ENCODE measurements at regions not wholly inside any gene's neighbourhood (a gene's known extent, or its start where the extent isn't known, plus 50 kb on each side); places are given as distances from the start of the nearest gene placed in this dataset.
A peak's percentile ranks its signal among the peaks of the same experiment; 100 is the strongest.

DNA sequence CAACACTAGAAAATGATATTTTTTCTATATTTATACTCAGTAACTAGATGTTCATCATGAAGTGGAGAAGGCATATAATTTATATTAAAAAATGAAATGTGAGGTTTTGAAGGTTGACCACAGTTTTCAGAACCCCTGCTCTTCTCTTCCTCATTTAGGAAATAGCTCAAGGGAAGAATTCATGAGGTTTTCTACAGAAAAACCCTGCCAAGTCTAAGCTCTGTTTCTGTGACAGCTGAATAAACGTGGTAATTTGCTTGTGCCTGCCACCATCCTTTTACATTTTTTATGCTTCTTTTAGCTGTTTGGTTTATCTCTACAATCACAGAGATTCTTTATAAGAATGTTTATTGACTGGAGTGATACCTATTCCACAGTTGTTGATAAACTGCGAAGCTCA lies 630.3 kb upstream of the POT1 start:
- peak in 1 of 3 experiments; percentile 46 for DNase-seq

DNA sequence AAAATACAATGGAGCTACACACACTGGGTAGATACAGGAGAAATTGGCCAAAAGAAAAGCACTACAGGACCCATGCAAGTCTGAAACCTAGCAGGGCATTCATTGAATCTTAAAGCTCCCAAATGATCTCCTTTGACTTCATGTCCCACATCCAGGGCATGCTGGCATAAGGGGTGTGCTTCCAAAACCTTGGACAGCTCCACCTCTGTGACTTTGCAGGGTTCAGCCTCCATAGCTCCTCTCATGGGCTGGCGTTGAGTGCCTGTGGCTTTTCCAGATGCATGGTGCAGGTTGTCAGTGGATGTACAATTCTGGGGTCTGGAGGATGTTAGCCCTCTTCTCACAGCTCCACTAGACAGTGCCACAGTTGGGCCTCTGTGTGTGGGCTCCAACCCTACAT lies 626.3 kb upstream of the POT1 start:
- DNase-seq = no peak

DNA sequence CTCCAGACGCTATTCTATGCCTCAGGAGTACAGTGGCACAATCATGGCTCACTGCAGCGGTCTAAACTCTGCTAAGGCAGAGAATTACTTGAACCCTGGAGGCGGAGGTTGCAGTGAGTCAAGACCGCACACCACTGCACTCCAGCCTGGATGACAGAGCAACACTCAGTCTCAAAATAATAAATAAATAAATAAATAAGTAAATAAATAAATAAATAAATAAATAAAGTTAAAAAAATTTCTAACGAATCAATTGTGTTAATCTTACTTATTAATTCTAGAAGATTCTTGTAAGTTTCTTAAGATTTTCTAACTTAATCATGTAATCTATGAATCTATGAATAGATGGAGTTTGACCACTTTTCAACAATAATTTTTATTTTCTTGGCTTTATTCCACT lies 621.4 kb upstream of the POT1 start:
- DNase-seq = no peak

DNA sequence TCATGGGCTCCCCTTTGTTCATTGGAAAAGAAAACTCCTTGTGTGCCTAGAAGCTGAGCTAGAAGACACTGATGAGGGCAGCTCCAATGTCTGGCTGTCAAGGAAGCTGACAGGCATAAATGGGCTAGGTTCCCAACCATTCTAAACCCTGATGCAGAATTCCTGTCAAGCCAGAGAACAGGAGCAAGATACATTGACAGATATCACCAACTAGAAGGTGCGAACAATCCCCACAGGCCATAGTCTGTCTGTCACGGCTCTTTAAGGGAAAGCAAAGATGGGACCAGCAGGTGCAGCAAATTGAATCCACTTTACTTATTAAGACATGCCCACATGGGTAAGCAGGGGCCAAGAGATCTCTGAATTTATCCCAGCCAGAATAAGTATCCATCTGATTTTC lies 617.9 kb upstream of the POT1 start:
- DNase-seq = no peak

DNA sequence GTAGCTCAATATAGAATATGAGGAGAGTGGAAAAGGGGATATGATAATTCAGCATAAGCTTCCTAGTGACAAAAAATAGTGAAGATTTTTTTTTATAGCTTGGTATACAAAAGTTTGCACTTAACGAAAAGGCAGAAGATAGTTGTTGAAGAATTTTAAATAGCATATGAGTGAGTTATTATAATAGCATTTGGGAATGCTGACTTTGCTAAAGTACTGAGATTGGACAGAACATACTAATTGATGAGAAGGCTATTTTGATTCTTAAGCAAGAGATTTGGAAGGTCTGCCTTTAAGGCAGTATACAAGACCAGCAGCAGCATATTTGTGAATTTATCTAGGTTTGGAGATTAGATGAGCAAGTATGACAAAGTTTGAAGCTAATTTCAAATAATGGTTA lies 600.9 kb upstream of the POT1 start:
- DNase-seq = no peak

DNA sequence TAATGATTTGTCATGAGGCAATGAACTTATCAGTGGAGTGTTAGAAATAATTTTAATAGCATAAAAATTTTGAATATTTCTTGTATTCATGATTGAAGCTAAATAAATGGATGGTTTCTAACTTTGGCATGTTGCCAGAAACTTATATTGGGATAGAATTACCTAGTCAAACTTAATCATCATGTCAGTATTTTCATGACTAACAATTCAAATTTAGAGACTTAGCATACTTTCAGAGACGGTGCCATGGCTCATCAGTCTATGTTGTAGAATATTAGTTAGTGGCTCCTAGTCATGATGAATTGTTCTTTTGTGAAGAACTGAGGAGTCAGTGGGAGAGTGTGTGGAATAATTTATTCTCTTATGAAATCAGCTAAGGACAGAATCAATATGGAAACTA lies 599.6 kb upstream of the POT1 start:
- DNase-seq = peak in 1 of 3 experiments; percentile 28

DNA sequence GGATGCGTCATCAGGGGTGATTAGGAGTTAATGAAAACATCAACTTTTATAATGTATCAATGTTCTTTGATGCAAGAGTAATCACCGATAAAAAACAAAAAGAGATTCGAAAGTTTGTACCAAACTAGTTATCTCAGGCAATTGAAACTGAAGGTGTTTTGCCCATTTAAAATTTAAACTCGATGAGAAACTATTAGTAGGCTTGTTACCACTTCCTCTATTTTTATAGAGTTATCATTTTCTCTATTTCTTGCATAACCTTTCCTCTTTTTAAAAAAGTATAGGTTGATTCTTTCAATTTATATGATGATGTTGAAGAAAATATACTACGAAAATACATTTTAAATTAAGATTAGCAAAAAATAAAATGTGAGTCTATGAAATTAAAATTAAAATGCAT lies 597.3 kb upstream of the POT1 start:
- no peak for DNase-seq

DNA sequence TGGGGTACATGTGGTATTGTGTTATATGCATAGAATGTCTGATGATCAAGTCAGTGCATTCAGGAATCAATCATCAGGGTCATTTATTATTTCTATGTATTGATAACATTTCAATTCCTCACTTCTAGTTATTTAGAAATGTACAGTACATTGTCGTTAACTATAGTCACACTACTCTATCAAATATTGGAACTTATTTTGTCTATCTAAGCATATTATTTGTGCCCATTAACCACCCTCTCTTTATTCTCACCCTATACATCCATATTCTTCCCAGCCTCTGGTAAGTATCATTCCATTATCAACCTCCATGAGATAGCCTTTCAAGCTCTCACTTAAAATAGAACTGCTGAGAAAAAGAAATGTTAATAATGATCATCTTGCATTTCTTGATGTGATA lies 596.5 kb upstream of the POT1 start:
- no peak for DNase-seq

DNA sequence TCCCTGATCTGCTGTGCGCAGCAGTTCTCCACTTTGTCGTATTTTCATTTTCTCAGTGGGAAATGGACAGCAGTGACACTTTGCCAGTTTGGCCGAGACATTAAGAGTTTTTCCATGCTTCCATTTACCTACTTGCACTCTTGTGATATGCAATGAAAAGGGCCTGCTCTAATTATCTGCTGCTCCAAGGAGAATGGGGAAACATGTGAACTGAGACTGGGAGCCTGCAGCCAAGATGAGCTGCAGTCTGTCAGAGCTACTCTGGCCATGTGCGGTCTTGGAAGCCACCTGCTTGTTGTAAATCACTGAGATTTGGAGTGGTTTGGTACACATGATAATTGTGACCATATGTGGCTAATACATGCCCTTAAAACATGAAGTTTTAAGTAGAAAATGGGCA lies 586.6 kb upstream of the POT1 start:
- peak; percentile 80 to 98 (median 94) for DNase-seq

DNA sequence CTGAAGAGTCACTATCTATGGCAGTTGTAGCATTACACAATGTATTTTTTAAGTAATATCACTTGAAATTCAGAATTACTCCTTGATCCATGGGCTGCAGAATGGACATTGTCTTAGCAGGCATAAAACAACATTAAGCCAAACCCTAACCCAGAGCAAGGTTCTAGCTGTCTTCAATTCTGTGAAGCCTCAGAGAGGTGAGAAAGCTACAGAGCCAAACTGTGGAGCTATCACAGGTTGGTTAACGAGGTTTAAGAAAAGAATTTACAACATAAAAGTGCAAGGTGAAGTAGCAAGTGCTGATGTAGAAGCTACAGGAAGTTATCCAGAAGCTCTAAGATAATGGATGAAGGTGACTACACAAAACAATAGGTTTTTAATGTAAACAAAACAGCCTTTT lies 582.7 kb upstream of the POT1 start:
- DNase-seq = no peak

DNA sequence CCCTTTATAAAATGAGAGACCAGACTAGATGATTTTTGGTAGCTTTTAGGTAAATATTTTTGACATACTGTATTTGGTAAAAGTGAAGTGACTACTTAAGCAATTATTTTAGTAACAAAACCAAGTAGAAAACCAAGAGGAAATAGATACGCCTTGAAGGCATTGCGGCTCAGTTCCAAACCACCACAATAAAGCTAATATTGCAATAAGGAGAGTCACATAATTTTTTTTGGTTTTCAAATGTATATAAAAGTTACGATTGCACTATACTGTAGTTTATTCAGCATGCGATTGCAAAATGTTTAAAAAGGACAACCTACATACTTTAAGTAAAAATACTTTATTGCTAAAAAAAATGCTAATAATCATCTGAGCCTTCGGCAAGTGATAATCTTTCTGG lies 581.7 kb upstream of the POT1 start:
- DNase-seq = no peak

DNA sequence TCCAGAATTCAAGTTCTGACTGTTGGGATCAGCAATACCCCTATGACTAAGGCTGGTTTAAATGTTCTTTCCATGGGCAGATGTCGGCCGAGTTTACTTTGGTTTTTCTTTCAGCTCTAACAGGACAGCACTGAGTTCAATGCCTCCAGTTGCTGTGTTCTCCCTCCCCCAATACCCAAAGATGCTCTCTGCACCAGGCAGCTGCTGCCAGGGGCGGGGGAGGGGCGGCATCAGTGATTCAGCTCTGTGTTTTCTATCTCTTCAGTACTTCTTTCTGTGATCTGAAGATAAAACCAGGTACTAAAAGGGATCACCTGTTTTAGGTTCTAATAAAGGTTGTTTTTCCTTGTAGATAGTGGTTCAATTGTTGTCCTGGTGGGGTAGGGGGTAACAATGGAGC lies 576.7 kb upstream of the POT1 start:
- DNase-seq = no peak

DNA sequence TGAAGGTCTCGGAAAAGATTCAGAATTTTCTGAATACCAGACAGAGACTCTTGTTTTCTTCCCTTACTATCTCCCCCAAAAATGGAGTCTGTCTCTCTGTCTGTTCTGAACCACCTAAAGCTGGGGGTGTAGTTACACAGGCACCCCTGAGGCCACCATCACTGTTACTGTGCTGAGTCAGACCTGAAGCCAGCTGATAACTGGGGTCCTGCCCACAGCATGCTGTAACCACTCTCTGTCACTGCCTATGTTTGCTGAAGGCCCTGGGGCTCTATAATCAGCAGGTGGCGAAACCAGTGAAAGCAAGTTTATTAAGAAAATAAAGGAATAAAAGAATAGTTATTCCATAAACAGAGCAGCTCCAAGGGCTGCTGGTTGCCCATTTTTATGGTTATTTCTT lies 575.2 kb upstream of the POT1 start:
- DNase-seq = peak in 1 of 3 experiments; percentile 14

DNA sequence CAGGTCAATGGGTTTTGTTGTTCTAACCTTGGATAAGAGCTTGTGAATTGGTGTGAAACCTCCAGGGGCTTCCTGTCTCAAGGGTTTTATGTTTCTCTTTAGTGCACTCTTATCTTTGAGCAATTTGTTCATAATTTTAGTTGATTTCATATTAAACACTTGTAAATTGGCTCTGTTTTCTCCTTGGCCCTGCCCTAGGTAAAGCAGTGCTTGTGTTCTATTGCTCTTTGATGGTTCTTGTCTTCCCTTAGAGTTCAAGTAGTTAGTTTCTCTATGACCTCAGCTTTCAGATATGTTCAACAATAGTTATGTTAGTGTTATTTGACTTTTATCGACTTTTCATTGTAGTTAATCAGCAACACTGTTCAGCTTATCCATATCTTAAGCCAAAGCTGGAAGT lies 566.4 kb upstream of the POT1 start:
- DNase-seq = no peak

DNA sequence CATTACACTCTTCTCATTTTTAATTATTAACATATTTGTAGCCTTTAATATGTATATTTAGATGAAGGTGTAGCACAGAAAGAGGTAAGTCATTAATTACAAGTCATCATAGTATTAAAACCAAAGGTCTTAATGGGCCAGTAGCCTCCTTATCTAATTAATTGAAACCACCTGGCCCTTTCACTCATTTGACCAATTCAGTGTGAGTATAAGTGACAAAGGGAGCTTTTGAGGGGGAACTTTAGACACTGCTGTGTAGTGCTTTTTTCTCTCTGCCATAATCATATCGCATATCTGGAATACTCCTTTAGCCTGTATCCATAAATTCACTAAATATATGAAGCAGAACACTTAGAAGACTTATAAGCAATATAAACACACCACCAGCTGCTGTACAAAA lies 562.9 kb upstream of the POT1 start:
- peak in 1 of 3 experiments; percentile 29 for DNase-seq

DNA sequence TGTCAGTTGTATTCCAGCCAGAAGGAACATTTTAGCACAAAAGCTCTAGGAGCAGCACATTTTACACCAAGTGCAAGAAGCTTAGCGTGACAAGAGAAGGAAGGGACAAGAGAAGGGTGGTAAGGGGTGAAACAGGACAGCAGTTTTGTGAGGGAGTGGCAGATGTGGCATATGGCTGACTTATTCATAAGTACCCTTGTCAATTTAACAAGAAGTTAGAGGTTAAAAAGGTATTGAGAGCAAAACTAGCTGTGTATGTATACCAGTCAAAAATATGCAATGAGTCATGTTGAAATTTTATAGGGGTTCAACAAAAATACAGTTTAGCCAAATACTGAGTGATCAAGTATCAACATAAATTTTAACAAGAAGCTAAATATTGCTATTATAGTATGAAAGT lies 561.5 kb upstream of the POT1 start:
- peak in 1 of 3 experiments; percentile 41 for DNase-seq

DNA sequence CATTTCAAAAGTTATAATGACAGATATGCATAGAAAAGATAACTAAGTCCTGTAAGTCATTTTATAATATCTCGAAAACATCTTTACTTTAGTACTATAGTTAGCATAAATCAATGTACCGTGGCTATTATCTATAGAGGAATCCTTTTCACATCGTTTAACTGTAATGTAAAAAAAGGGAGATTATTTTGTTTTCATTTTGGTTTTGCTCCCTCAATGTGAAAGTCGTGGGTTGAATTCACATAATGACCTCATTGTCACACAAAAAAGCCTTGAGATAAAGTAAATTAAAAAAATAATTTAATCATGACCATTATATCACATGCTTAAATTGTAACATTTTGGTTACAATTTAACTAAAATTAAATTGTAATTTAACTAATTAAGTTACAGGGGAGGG lies 560.5 kb upstream of the POT1 start:
- no peak for DNase-seq

DNA sequence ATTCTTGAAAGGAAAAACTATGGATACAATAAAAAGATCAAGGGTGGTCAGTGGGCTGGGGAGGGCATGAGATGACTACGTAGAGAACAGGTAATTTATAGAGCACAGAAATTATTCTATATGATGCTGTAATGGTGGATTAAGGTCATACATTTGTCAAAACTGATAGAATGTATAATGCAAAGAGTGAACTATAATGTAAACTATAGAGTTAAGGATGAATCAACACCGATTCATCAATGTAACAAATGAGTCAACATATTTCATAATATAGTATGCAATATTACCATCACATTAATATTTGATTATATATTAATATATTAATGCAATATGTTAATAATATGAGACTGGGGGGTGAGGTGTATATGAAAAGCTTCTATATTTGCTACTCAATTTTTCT lies 555.6 kb upstream of the POT1 start:
- no peak for DNase-seq

DNA sequence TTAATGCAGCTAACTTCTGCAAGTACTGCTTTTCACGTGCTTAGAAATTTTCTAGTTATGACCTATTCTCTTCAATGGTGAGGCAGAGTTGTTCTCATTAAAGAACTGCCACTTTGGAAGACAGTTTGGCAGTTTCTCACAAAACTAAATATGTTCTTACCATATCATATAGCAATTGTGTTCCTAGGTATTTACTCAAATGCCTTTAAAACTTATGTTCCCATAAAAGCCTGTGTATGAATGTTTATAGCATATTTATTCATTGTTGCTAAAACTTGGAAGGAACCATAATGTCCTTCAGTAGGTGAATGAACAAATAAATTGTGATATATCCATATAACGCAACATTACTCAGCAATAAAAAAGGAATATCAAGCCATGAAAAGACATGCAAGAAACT lies 555.1 kb upstream of the POT1 start:
- no peak for DNase-seq

DNA sequence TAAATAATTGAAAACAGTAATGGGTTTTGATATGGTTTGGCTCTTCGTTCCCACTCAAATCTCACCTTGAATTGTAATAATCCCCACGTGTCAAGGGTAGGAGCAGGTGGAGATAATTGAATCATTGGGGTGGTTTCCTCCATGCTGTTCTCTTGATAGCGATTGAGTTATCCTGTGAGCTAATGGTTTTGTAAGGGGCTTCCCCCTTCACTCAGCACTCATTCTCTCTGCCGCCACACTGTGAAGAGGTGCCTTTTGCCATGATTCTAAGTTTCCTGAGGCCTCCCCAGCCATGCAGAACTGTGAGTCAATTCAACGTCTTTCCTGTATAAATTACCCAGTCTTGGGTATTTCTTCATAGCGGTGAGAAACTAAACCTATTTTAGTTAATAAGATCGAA lies 551.7 kb upstream of the POT1 start:
- DNase-seq = no peak

DNA sequence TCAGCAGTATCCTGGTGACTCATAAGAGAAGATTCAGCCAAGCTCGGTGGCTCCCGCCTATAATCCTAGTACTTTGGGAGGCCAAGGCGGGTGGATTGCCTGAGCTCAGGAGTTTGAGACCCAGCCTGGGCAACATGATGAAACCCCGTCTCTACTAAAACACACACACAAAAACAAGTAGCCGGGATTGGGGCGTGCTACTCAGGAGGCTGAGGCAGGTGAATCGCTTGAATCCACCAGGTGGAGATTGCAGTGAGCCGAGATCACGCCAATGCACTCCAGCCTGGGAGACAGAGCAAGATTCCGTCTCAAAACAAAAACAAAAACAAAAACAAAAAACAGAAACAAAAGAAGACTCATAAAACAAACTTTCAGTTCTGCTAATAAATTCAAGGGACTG lies 551.1 kb upstream of the POT1 start:
- no peak for DNase-seq

DNA sequence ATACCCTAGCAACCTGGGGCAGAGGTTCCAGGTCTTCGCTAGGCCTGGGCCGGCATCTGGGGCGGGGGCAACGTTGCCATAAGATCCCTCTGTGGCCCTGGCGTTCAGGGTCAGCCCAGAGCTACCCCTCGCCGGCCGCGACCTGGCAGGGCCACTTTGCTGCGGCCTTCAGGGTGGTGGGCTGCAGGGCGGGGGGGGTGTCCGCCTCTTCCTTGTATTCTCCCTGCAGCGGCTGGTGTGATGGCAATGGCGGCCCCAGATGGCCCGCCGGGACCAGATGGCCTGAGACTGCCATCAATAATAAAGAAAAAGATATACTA lies 539.2 kb upstream of the POT1 start:
- no peak for DNase-seq

DNA sequence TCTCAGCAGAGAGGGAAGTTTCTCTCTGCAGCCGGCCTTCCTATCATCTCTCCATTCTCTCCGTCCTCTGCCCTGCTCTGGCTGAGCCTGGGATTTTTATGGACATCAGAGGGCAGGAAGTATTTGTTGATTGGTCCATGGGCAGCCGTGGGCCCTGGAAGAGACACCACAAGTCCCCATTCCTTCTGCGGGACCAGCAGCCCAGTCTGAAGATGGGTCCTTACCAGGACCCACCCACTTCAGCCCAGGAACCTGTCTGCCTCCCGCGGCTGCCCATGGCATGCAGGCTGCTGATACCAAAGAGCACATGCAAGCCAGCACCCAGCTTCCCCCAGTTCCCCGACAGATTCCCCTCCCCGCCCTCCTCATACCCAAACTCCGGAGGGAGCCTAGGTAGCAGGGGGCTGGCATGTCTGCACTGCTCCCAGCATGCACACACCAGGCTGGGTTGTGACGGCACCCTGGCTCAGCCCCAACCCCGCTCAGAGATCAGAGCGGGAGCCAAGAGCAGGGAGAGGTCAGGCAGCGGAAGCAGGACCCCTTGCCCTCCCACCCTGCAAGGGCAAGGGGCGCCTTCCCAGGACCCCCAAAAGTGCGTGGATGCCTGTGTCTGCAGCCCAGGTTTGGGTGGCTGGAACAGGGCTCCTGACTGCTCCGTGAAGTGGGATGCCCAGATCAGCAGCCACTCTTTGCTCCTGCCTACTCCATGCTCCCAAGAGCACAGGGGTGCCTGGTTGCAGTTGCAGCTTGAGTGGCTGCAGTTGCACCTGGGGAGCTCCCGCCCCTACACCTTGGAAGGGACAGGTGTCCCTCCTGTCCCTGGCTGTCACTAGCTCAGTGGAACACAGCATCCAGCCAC lies 538.6 kb upstream of the POT1 start:
- no peak for DNase-seq

DNA sequence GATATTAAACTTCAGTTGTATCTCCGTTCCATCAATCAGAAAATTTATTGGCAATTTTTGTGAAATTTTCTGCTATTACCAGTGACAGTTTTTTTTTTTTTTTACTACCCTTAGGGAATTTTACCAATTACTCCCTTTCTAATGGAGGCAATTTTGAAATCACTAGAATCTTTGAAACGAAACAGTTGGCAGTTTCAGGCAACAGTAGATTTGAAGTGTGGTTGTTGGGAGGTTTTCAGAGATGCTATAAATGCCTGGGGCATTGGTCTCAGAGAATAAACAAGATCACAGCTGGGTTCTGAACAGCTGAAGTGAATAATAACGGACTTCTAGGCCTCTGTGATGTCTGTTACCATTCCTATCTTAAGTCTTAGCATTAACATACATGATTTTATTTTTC lies 535.9 kb upstream of the POT1 start:
- peak in 1 of 3 experiments; percentile 59 for DNase-seq

DNA sequence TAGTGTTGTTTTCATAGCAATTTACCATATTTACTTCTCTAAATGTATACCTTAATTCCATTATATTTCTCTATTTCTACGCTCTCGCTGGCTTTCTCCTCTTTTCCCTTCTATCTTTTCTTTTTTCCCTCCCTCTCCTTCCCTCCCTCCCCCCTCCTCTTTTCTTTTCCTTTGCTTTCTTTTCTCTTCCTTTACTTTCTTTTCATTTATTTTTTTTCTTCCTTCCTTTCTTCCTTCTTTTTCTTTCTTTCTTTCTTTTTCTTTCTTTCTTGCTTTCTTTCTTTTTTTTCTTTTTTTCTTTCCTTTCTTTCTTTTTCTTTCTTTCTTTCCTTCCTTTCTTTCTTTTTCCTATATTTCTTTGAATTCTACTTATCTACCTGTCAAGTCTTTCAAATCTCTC lies 533.0 kb upstream of the POT1 start:
- DNase-seq = no peak

DNA sequence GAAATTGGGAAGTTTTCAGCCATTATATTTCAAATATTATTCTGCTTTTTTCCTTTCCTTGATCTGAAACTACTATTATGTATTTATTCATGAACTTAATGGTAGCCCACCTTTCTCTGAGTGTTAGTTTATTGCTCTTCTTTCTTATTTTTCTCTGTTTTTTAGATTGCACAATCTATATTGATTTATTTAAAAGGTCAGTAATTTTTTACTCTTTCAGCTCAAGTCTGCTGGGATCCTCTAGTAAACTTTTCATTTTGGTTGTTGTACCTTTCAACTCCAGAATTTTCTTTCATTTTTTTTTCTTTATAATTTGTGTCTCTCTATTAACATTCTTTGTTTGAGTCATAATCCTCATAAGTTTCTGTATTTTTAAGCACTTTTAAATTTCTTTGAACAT lies 529.4 kb upstream of the POT1 start:
- DNase-seq = no peak
